ENCODE measurements at regions not wholly inside any gene's neighbourhood (a gene's known extent, or its start where the extent isn't known, plus 50 kb on each side); places are given as distances from the start of the nearest gene placed in this dataset.

DNA sequence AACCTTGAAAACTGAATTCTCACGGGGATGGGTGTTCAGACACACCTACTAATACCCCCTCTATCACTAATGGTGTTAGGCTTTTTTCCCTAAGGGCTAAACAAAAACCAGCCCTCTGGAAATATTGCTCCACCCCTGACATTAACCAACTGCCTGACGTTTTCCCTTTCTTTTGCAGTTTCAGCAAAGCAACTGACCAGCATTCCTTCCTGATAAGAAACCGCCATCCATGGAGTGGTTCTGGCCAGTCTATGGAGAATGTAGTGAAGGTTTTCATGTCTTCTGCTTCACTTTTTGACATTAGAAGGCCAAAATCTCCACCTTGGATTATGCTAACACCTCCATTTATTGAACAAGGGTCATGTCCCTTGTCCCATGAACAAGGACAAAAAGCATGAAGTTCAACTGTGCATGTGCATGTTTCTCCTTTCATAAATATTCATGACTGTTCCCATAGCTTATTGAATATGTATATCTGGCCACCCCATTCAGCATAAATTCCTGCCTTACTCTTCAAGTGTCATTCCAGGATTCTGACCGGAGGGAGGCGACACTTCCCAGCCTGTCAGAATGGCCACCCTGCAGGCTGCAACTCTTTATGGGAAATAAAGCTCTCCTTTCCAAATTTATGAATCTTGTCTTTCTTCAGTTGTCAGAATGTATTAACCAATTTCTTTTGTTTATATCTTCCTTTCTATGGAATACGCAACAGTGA is 314.3 kb downstream of the HHIPL2 start:
- DNase-seq (ENCODE audit: low spot score): no peak
- Histone ChIP-seq H3K4me3 (no peak overlapping the region), H3K27ac (no peak overlapping the region)
- TF ChIP-seq, protein P1, sequence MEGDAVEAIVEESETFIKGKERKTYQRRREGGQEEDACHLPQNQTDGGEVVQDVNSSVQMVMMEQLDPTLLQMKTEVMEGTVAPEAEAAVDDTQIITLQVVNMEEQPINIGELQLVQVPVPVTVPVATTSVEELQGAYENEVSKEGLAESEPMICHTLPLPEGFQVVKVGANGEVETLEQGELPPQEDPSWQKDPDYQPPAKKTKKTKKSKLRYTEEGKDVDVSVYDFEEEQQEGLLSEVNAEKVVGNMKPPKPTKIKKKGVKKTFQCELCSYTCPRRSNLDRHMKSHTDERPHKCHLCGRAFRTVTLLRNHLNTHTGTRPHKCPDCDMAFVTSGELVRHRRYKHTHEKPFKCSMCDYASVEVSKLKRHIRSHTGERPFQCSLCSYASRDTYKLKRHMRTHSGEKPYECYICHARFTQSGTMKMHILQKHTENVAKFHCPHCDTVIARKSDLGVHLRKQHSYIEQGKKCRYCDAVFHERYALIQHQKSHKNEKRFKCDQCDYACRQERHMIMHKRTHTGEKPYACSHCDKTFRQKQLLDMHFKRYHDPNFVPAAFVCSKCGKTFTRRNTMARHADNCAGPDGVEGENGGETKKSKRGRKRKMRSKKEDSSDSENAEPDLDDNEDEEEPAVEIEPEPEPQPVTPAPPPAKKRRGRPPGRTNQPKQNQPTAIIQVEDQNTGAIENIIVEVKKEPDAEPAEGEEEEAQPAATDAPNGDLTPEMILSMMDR (IDR thresholded peaks at IDR 0.05): no peak

GRCh38 chr1:222232842-222233241 is 315.1 kb downstream of the HHIPL2 start:
- TF ChIP-seq, protein P1 (IDR thresholded peaks at IDR 0.05): no peak
- Histone ChIP-seq H3K4me3 (no peak overlapping the region), H3K27ac (no peak overlapping the region)
- no peak for DNase-seq (ENCODE audit: low spot score)

DNA sequence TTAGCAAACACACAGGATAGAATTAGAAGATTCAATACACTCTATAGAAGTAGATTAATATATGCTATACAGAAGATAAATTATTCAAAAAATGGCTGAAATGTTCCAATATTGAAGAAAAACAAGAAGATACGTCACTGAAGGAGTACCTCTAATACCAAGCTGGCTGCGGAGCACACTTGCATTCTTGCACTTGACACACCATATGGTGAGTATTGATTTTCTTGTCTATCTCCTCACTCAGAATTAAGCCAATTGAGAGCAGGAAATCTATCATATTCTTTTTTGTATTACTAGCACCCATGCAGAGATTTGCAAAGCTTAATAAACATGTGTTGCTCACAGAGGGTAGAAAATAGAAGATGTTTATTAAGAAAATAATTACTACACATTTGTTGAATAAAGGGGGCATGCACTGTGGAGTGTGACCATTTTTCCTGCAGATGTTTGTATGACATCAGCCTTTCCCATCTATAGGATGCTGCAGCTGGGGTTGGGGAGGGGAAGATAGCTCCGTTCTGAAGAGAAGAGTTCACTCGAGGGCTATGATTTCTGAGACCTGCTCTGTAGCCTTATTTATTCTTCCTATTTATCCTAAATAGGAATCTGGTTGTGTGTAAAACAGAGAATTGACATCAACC is 318.1 kb downstream of the HHIPL2 start:
- H3K27ac ChIP-seq: no peak overlapping the region
- TF ChIP-seq, protein P1 (IDR thresholded peaks at IDR 0.05): no peak
- no peak overlapping the region for H3K4me3 ChIP-seq
- no peak for DNase-seq (ENCODE audit: low spot score)

DNA sequence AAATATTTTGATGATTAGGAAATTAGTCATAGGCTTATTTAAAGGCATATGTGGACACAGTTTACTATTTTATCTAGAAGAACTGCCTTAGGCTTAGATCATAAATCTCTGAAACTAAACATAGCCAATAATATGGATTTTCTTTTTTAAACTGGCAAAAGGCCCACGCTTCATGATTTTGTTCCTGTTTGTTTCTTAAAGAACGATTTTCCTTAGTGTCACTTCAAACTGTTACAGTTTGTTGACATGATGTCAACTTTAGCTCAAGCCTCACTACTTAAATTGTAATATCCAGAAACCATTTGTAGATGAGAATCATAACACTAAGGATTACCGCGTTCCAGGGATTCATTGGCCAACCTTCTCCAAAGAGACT is 322.6 kb downstream of the HHIPL2 start:
- TF ChIP-seq, protein P1 (IDR thresholded peaks at IDR 0.05): no peak
- Histone ChIP-seq H3K4me3 (no peak overlapping the region), H3K27ac (no peak overlapping the region)
- no peak for DNase-seq (ENCODE audit: low spot score)

- Histone ChIP-seq H3K27ac (no peak overlapping the region), H3K4me3 (no peak overlapping the region)
- TF ChIP-seq, protein P1 (IDR thresholded peaks at IDR 0.05): no peak
- no peak for DNase-seq (ENCODE audit: low spot score)
Observed at GRCh38 chr1:222224636-222225315, 323.1 kb downstream of the HHIPL2 start.

- H3K27ac ChIP-seq: no peak overlapping the region
- no peak overlapping the region for H3K4me3 ChIP-seq
- TF ChIP-seq, protein P1 (IDR thresholded peaks at IDR 0.05): no peak
- no peak for DNase-seq (ENCODE audit: low spot score)
Observed at GRCh38 chr1:222224156-222224555, 323.7 kb downstream of the HHIPL2 start.

Data from coronary artery (tissue), 2 donors.